HCT116 (cell line): ENCODE measurements at regions not wholly inside any gene's neighbourhood (a gene's known extent, or its start where the extent isn't known, plus 50 kb on each side); places are given as distances from the start of the nearest gene placed in this dataset.

Source experiments
- ATF3 ChIP-seq: IDR thresholded peaks from 2 replicates; pipeline ENCODE4 v1.6.1; 2012
- CEBPB ChIP-seq: IDR thresholded peaks from 2 replicates; pipeline ENCODE4 v1.6.1; 2012; ENCODE audit warnings: low read depth
- CTCF ChIP-seq, 3 experiments: fragments of 200-600 bp in 1 of 3; sonication (generic) in 1 of 3; IDR thresholded peaks in 2 of 3; conservative IDR thresholded peaks in 1 of 3; 2 replicates each; pipeline ENCODE4 v1.5.1; 2012 to 2017; ENCODE audit warnings: low read depth in 2 of 3, low read length in 2 of 3, antibody characterized with exemption in 1 of 3, borderline replicate concordance in 1 of 3, control low read depth in 1 of 3, mild to moderate bottlenecking in 1 of 3, mixed read lengths in 1 of 3, mixed run types in 1 of 3, moderate library complexity in 1 of 3; ENCODE audit not compliant: insufficient read depth in 1 of 3
- EZH2 ChIP-seq: fragments of 200-600 bp; sonication (generic); IDR thresholded peaks from 2 replicates; pipeline ENCODE4 v1.6.1; 2017; ENCODE audit warnings: antibody characterized with exemption, mixed run types
- EZH2phosphoT487 ChIP-seq: fragments of 200-600 bp; IDR thresholded peaks from 2 replicates; pipeline ENCODE4 v1.6.1; 2018; ENCODE audit warnings: antibody characterized with exemption, borderline replicate concordance
- MAX ChIP-seq: IDR thresholded peaks from 2 replicates; pipeline ENCODE4 v1.6.1; 2012
- POLR2A ChIP-seq: IDR thresholded peaks from 2 replicates; pipeline ENCODE4 v1.7.0; 2011; ENCODE audit warnings: borderline replicate concordance; ENCODE audit not compliant: insufficient read depth, insufficient read length; ENCODE audit errors: extremely low read depth
- POLR2AphosphoS5 ChIP-seq: IDR thresholded peaks from 2 replicates; pipeline ENCODE4 v1.6.1; 2011; ENCODE audit warnings: mild to moderate bottlenecking, low read depth, low read length, moderate library complexity
- REST ChIP-seq: IDR thresholded peaks from 2 replicates; pipeline ENCODE4 v1.6.1; 2012; ENCODE audit warnings: low read depth
- SIN3A ChIP-seq: IDR thresholded peaks from 2 replicates; pipeline ENCODE4 v1.6.1; 2012; ENCODE audit warnings: low read depth
- SRF ChIP-seq: IDR thresholded peaks from 2 replicates; pipeline ENCODE4 v1.6.1; 2012; ENCODE audit warnings: low read depth
- YY1 ChIP-seq: IDR thresholded peaks from 2 replicates; pipeline ENCODE4 v1.6.1; 2011; ENCODE audit warnings: low read length, low read depth, moderate library complexity, mild to moderate bottlenecking; ENCODE audit not compliant: insufficient replicate concordance; ENCODE audit errors: extremely low read depth

- no peak for TF ChIP-seq CTCF (IDR thresholded peaks at IDR 0.05 in 2 of 3, conservative IDR thresholded peaks at IDR 0.05 in 1 of 3; ENCODE audit: borderline replicate concordance in 1 of 3, insufficient read depth in 1 of 3, low read depth in 2 of 3, low read length in 2 of 3)
- no peak for TF ChIP-seq ATF3
- TF ChIP-seq REST, result no peak
- TF ChIP-seq POLR2AphosphoS5, result no peak
- TF ChIP-seq EZH2phosphoT487, result no peak
- no peak for TF ChIP-seq EZH2
- TF ChIP-seq YY1, result no peak
- TF ChIP-seq MAX, result no peak
- TF ChIP-seq SRF, result no peak
- TF ChIP-seq SIN3A, result no peak
- no peak for TF ChIP-seq POLR2A
- no peak for TF ChIP-seq CEBPB
These were observed 181.1 kb upstream of the PRSS16 start for GRCh38 chr6:27066381-27066780.
